ENCODE measurements at regions not wholly inside any gene's neighbourhood (a gene's known extent, or its start where the extent isn't known, plus 50 kb on each side); places are given as distances from the start of the nearest gene placed in this dataset.

- Mint-ChIP-seq H3K4me3 (no peak overlapping the region), H3K27me3 (ENCODE audit: low read depth in 2 of 2) (peaks cover 0 to 7% of the 10 kb centered on the region in 2 donors), H3K4me1 (no peaks in the 10 kb centered on the region), H3K9me3 (peaks cover 0 to 2% of the 10 kb centered on the region in 2 donors), H3K27ac (no peak overlapping the region), H3K36me3 (no peaks in the 10 kb centered on the region)
- Histone ChIP-seq H3K9me3 (ENCODE audit: control insufficient read depth, insufficient read depth, low read length) (no peaks in the 10 kb centered on the region), H3K4me3 (ENCODE audit: low read length) (no peak overlapping the region), H3K27ac (ENCODE audit: low read length) (no peak overlapping the region), H3K27me3 (ENCODE audit: control insufficient read depth, insufficient read depth, low read length) (no peaks in the 10 kb centered on the region), H3K36me3 (ENCODE audit: control insufficient read depth, insufficient read depth, low read length) (no peaks in the 10 kb centered on the region), H3K4me1 (ENCODE audit: control insufficient read depth, insufficient read depth, low read length) (no peaks in the 10 kb centered on the region)
- DNase-seq (no peak), ATAC-seq (no peak)
- intact Hi-C loops (cut with micrococcal nuclease) = no loop called here
- WGBS (ENCODE audit: insufficient coverage) = 100% methylated on average over 1 of the region's 2 CpGs
- no peak for TF ChIP-seq CTCF (IDR thresholded peaks at IDR 0.05)
Measured at GRCh38 chr7:19248681-19249080, 103.5 kb upstream of the FERD3L start.

GRCh38 chr7:19248115-19248514 is 102.9 kb upstream of the FERD3L start:
- no peak overlapping the region for H3K4me3 ChIP-seq (ENCODE audit: low read length)
- no peak overlapping the region for H3K27ac Mint-ChIP-seq
- peaks cover 0 to 3% of the 10 kb centered on the region in 2 donors for H3K9me3 Mint-ChIP-seq
- no peaks in the 10 kb centered on the region for H3K27me3 ChIP-seq (ENCODE audit: control insufficient read depth, insufficient read depth, low read length)
- no peaks in the 10 kb centered on the region for H3K4me1 ChIP-seq (ENCODE audit: control insufficient read depth, insufficient read depth, low read length)
- no peaks in the 10 kb centered on the region for H3K9me3 ChIP-seq (ENCODE audit: control insufficient read depth, insufficient read depth, low read length)
- DNase-seq (no peak), ATAC-seq (no peak)
- peaks cover under 1 to 7% of the 10 kb centered on the region in 2 donors for H3K27me3 Mint-ChIP-seq (ENCODE audit: low read depth in 2 of 2)
- WGBS (ENCODE audit: insufficient coverage) = 87% methylated on average over 2 of the region's 2 CpGs
- intact Hi-C loops (cut with micrococcal nuclease) = no loop called here
- no peak for TF ChIP-seq CTCF (IDR thresholded peaks at IDR 0.05)
- no peaks in the 10 kb centered on the region for H3K4me1 Mint-ChIP-seq
- no peaks in the 10 kb centered on the region for H3K36me3 ChIP-seq (ENCODE audit: control insufficient read depth, insufficient read depth, low read length)
- no peaks in the 10 kb centered on the region for H3K36me3 Mint-ChIP-seq
- no peak overlapping the region for H3K4me3 Mint-ChIP-seq
- H3K27ac ChIP-seq (ENCODE audit: low read length) = no peak overlapping the region

GRCh38 chr7:19247017-19247416 is 101.8 kb upstream of the FERD3L start:
- DNase-seq (no peak), ATAC-seq (no peak)
- Histone ChIP-seq H3K27ac (ENCODE audit: low read length) (no peak overlapping the region), H3K36me3 (ENCODE audit: control insufficient read depth, insufficient read depth, low read length) (no peaks in the 10 kb centered on the region), H3K4me1 (ENCODE audit: control insufficient read depth, insufficient read depth, low read length) (no peaks in the 10 kb centered on the region), H3K9me3 (ENCODE audit: control insufficient read depth, insufficient read depth, low read length) (no peaks in the 10 kb centered on the region), H3K27me3 (ENCODE audit: control insufficient read depth, insufficient read depth, low read length) (no peaks in the 10 kb centered on the region), H3K4me3 (ENCODE audit: low read length) (no peak overlapping the region)
- intact Hi-C loops (cut with micrococcal nuclease) = no loop called here
- Mint-ChIP-seq H3K4me1 (no peaks in the 10 kb centered on the region), H3K27ac (no peak overlapping the region), H3K4me3 (no peak overlapping the region), H3K27me3 (ENCODE audit: low read depth in 2 of 2) (peaks cover 5 to 7% of the 10 kb centered on the region in 2 donors), H3K36me3 (no peaks in the 10 kb centered on the region), H3K9me3 (peaks cover 0 to 2% of the 10 kb centered on the region in 2 donors)
- TF ChIP-seq CTCF (IDR thresholded peaks at IDR 0.05) = no peak
- WGBS (ENCODE audit: insufficient coverage) = 89% methylated on average over 1 of the region's 1 CpG

- no peak overlapping the region for H3K27ac ChIP-seq (ENCODE audit: low read length)
- no peaks in the 10 kb centered on the region for H3K36me3 ChIP-seq (ENCODE audit: control insufficient read depth, insufficient read depth, low read length)
- H3K4me3 ChIP-seq (ENCODE audit: low read length) = no peak overlapping the region
- intact Hi-C loops (cut with micrococcal nuclease) = no loop called here
- Mint-ChIP-seq H3K27me3 (ENCODE audit: low read depth in 2 of 2) (peaks cover 0 to 5% of the 10 kb centered on the region in 2 donors), H3K4me3 (no peak overlapping the region), H3K27ac (no peak overlapping the region), H3K36me3 (no peaks in the 10 kb centered on the region), H3K9me3 (peaks cover 4 to 5% of the 10 kb centered on the region in 2 donors), H3K4me1 (no peaks in the 10 kb centered on the region)
- 74% methylated on average over 2 of the region's 2 CpGs for WGBS (ENCODE audit: insufficient coverage)
- H3K27me3 ChIP-seq (ENCODE audit: control insufficient read depth, insufficient read depth, low read length) = no peaks in the 10 kb centered on the region
- no peak for ATAC-seq
- TF ChIP-seq CTCF (IDR thresholded peaks at IDR 0.05) = no peak
- DNase-seq = no peak
- no peaks in the 10 kb centered on the region for H3K9me3 ChIP-seq (ENCODE audit: control insufficient read depth, insufficient read depth, low read length)
- no peaks in the 10 kb centered on the region for H3K4me1 ChIP-seq (ENCODE audit: control insufficient read depth, insufficient read depth, low read length)
Measured at GRCh38 chr7:19242246-19242645, 97.0 kb upstream of the FERD3L start.

Measured in natural killer cell (primary cell).